ENCODE measurements at regions not wholly inside any gene's neighbourhood (a gene's known extent, or its start where the extent isn't known, plus 50 kb on each side); places are given as distances from the start of the nearest gene placed in this dataset.

DNA sequence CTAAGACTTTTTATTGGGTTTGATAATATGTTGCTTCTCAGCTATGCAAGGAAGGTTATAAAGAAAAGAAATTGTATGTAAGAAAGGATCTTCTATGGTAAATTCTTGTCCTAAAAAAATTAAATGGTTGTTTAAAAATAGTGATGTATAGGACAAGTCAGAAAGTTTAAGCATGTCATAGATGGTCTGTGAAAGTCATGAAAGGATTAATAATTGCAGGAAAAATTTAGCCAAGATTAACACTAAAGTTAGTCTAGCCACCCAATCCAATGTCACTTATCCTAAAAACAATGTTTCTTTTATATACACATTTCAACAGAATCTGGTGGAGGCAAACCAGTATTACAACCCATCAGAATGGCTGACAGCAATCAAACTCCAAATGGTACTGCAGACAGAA, 1046.7 kb upstream of the SLC39A10 start:
- Histone ChIP-seq H3K27ac (ENCODE audit: low read length, poor library complexity, severe bottlenecking) (no peak overlapping the region), H3K4me3 (ENCODE audit: insufficient read depth in 1 of 2, low read depth in 1 of 2, low read length in 2 of 2) (no peak overlapping the region), H2BK15ac (ENCODE audit: low read depth, poor library complexity, severe bottlenecking) (no peak overlapping the region), H3K9me3 (ENCODE audit: control insufficient read depth, low read length) (peaks cover 40% of the 10 kb centered on the region), H3K27me3 (ENCODE audit: control insufficient read depth in 1 of 2, insufficient read depth in 1 of 2, low read length in 2 of 2) (no peaks in the 10 kb centered on the region), H3K36me3 (ENCODE audit: control insufficient read depth in 1 of 2, insufficient read depth in 2 of 2, low read depth in 1 of 2, low read length in 2 of 2) (no peaks in the 10 kb centered on the region), H3K4ac (ENCODE audit: low read depth in 1 of 2, low read length in 2 of 2) (no peak overlapping the region), H3K18ac (ENCODE audit: low read depth in 1 of 2, low read length in 2 of 2) (no peak overlapping the region), H4K8ac (ENCODE audit: low read length) (no peak overlapping the region), H3K9ac (ENCODE audit: low read length) (no peak overlapping the region), H3K23ac (ENCODE audit: low read length in 2 of 2) (no peak overlapping the region), H4K91ac (ENCODE audit: low read length) (no peak overlapping the region), H3K79me1 (replicated peaks; ENCODE audit: low read length, poor library complexity, severe bottlenecking) (no peaks in the 10 kb centered on the region), H3K4me2 (ENCODE audit: low read length, poor library complexity, severe bottlenecking) (no peak overlapping the region), H3K14ac (ENCODE audit: low read length in 2 of 2) (no peak overlapping the region), H2BK5ac (ENCODE audit: low read depth, low read length, poor library complexity, severe bottlenecking) (no peak overlapping the region), H3K4me1 (ENCODE audit: control insufficient read depth, insufficient read depth, low read depth, low read length) (no peaks in the 10 kb centered on the region), H2AFZ (ENCODE audit: low read depth, low read length) (no peak overlapping the region), H2BK120ac (ENCODE audit: low read depth, low read length) (no peak overlapping the region), H2BK12ac (ENCODE audit: low read length in 2 of 2) (no peak overlapping the region), H2AK5ac (ENCODE audit: low read length, severe bottlenecking) (no peak overlapping the region)
- DNase-seq: no peak

DNA sequence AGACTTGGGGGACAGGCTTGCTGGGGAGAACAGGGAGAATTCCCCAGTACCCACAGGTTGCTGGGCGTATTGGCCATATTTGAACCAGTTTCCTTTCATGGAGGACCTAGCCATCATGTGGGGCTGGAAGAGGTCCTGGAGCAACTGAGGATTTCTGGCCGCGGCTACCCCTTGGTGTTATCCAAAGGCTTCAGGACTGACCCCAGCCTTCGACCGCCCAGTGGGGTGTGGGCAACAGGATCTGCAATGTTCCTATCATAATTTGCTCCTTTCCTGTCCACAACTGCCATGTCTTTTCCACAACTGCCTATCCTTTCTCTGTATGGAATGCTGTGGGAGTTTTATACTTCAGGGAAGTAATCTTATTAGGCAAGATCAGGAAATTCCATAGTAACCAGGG, 1053.6 kb upstream of the SLC39A10 start:
- Histone ChIP-seq H2BK15ac (ENCODE audit: low read depth, poor library complexity, severe bottlenecking) (no peak overlapping the region), H3K27ac (ENCODE audit: low read length, poor library complexity, severe bottlenecking) (no peak overlapping the region), H3K23ac (ENCODE audit: low read length in 2 of 2) (no peak overlapping the region), H3K4me3 (ENCODE audit: insufficient read depth in 1 of 2, low read depth in 1 of 2, low read length in 2 of 2) (no peak overlapping the region), H3K4me2 (ENCODE audit: low read length, poor library complexity, severe bottlenecking) (no peak overlapping the region), H3K79me1 (replicated peaks; ENCODE audit: low read length, poor library complexity, severe bottlenecking) (no peaks in the 10 kb centered on the region), H3K9me3 (ENCODE audit: control insufficient read depth, low read length) (peaks cover 35% of the 10 kb centered on the region), H3K27me3 (ENCODE audit: control insufficient read depth in 1 of 2, insufficient read depth in 1 of 2, low read length in 2 of 2) (no peaks in the 10 kb centered on the region), H2BK12ac (ENCODE audit: low read length in 2 of 2) (no peak overlapping the region), H4K91ac (ENCODE audit: low read length) (no peak overlapping the region), H3K4ac (ENCODE audit: low read depth in 1 of 2, low read length in 2 of 2) (no peak overlapping the region), H3K14ac (ENCODE audit: low read length in 2 of 2) (no peak overlapping the region), H2BK120ac (ENCODE audit: low read depth, low read length) (no peak overlapping the region), H3K36me3 (ENCODE audit: control insufficient read depth in 1 of 2, insufficient read depth in 2 of 2, low read depth in 1 of 2, low read length in 2 of 2) (no peaks in the 10 kb centered on the region), H2AFZ (ENCODE audit: low read depth, low read length) (no peak overlapping the region), H2AK5ac (ENCODE audit: low read length, severe bottlenecking) (no peak overlapping the region), H3K4me1 (ENCODE audit: control insufficient read depth, insufficient read depth, low read depth, low read length) (no peaks in the 10 kb centered on the region), H2BK5ac (ENCODE audit: low read depth, low read length, poor library complexity, severe bottlenecking) (no peak overlapping the region), H3K18ac (ENCODE audit: low read depth in 1 of 2, low read length in 2 of 2) (no peak overlapping the region), H4K8ac (ENCODE audit: low read length) (no peak overlapping the region), H3K9ac (ENCODE audit: low read length) (no peak overlapping the region)
- 56% methylated on average over 1 of the region's 5 CpGs for WGBS
- no peak for DNase-seq

DNA sequence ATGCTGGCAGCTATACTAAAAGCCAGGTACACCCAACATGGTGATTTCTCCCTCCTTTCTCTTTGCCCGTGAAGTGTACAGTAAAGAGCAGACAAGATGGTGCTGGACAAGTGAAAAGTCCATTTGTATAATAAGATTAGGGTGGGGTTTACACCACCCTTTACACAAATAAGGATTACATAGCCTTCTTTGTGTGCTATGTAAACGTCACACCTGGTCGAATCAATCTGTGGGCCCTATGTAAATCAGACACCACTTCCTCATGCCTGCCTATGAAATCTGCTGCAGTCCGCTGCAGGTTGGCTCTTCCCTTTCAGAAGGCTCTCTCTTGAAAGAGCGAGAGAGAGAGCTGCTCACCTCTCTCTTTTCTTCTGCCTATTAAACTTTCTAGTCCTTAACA, 1054.3 kb upstream of the SLC39A10 start:
- no peak overlapping the region for H2BK5ac ChIP-seq (ENCODE audit: low read depth, low read length, poor library complexity, severe bottlenecking)
- no peak overlapping the region for H3K14ac ChIP-seq (ENCODE audit: low read length in 2 of 2)
- H2BK12ac ChIP-seq (ENCODE audit: low read length in 2 of 2): no peak overlapping the region
- H2AFZ ChIP-seq (ENCODE audit: low read depth, low read length): no peak overlapping the region
- H3K4me3 ChIP-seq (ENCODE audit: insufficient read depth in 1 of 2, low read depth in 1 of 2, low read length in 2 of 2): no peak overlapping the region
- DNase-seq: no peak
- H3K18ac ChIP-seq (ENCODE audit: low read depth in 1 of 2, low read length in 2 of 2): no peak overlapping the region
- H3K27me3 ChIP-seq (ENCODE audit: control insufficient read depth in 1 of 2, insufficient read depth in 1 of 2, low read length in 2 of 2): no peaks in the 10 kb centered on the region
- H3K27ac ChIP-seq (ENCODE audit: low read length, poor library complexity, severe bottlenecking): no peak overlapping the region
- no peaks in the 10 kb centered on the region for H3K4me1 ChIP-seq (ENCODE audit: control insufficient read depth, insufficient read depth, low read depth, low read length)
- H3K23ac ChIP-seq (ENCODE audit: low read length in 2 of 2): no peak overlapping the region
- no peak overlapping the region for H2AK5ac ChIP-seq (ENCODE audit: low read length, severe bottlenecking)
- 73% methylated on average over 4 of the region's 5 CpGs for WGBS
- H3K4ac ChIP-seq (ENCODE audit: low read depth in 1 of 2, low read length in 2 of 2): no peak overlapping the region
- H2BK15ac ChIP-seq (ENCODE audit: low read depth, poor library complexity, severe bottlenecking): no peak overlapping the region
- no peak overlapping the region for H3K9ac ChIP-seq (ENCODE audit: low read length)
- H2BK120ac ChIP-seq (ENCODE audit: low read depth, low read length): no peak overlapping the region
- no peaks in the 10 kb centered on the region for H3K36me3 ChIP-seq (ENCODE audit: control insufficient read depth in 1 of 2, insufficient read depth in 2 of 2, low read depth in 1 of 2, low read length in 2 of 2)
- peak overlapping the region; percentile 6 for H3K4me2 ChIP-seq (ENCODE audit: low read length, poor library complexity, severe bottlenecking)
- peaks cover 35% of the 10 kb centered on the region for H3K9me3 ChIP-seq (ENCODE audit: control insufficient read depth, low read length)
- no peak overlapping the region for H4K8ac ChIP-seq (ENCODE audit: low read length)
- no peak overlapping the region for H4K91ac ChIP-seq (ENCODE audit: low read length)
- no peaks in the 10 kb centered on the region for H3K79me1 ChIP-seq (replicated peaks; ENCODE audit: low read length, poor library complexity, severe bottlenecking)

DNA sequence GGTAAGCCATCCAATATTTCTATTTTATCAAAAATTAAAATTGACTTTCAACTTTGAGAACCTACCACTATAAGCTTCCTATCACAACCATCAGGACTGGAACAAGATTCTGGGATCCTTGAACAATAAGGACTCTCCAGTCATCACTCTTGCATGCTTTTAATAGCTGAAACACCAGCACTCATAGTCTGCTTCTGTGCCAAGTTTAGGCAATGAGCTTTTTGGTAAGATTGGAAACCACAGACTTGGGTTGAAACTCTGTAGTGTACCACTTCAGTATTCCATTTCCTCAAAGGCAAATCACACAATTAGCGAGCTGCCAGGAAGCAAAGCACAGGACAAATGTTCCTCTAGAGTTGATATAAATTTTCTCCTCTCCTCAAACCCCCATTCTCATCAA, 1065.8 kb upstream of the SLC39A10 start:
- H3K18ac ChIP-seq (ENCODE audit: low read depth in 1 of 2, low read length in 2 of 2): no peak overlapping the region
- 31% methylated on average over 1 of the region's 1 CpG for WGBS

More for the DNA sequence above, 1065.8 kb upstream of the SLC39A10 start:
- Histone ChIP-seq H3K27ac (ENCODE audit: low read length, poor library complexity, severe bottlenecking) (no peak overlapping the region), H3K14ac (ENCODE audit: low read length in 2 of 2) (no peak overlapping the region), H4K91ac (ENCODE audit: low read length) (no peak overlapping the region), H3K4me1 (ENCODE audit: control insufficient read depth, insufficient read depth, low read depth, low read length) (no peaks in the 10 kb centered on the region), H3K23ac (ENCODE audit: low read length in 2 of 2) (no peak overlapping the region), H3K27me3 (ENCODE audit: control insufficient read depth in 1 of 2, insufficient read depth in 1 of 2, low read length in 2 of 2) (no peaks in the 10 kb centered on the region), H2BK120ac (ENCODE audit: low read depth, low read length) (no peak overlapping the region), H2BK12ac (ENCODE audit: low read length in 2 of 2) (no peak overlapping the region), H2AFZ (ENCODE audit: low read depth, low read length) (no peak overlapping the region), H3K4ac (ENCODE audit: low read depth in 1 of 2, low read length in 2 of 2) (no peak overlapping the region), H2BK5ac (ENCODE audit: low read depth, low read length, poor library complexity, severe bottlenecking) (no peak overlapping the region), H3K79me1 (replicated peaks; ENCODE audit: low read length, poor library complexity, severe bottlenecking) (no peaks in the 10 kb centered on the region), H3K9ac (ENCODE audit: low read length) (no peak overlapping the region), H3K36me3 (ENCODE audit: control insufficient read depth in 1 of 2, insufficient read depth in 2 of 2, low read depth in 1 of 2, low read length in 2 of 2) (no peaks in the 10 kb centered on the region), H2BK15ac (ENCODE audit: low read depth, poor library complexity, severe bottlenecking) (no peak overlapping the region), H3K4me3 (ENCODE audit: insufficient read depth in 1 of 2, low read depth in 1 of 2, low read length in 2 of 2) (no peak overlapping the region), H3K4me2 (ENCODE audit: low read length, poor library complexity, severe bottlenecking) (no peak overlapping the region), H2AK5ac (ENCODE audit: low read length, severe bottlenecking) (no peak overlapping the region), H3K9me3 (ENCODE audit: control insufficient read depth, low read length) (peaks cover 25% of the 10 kb centered on the region), H4K8ac (ENCODE audit: low read length) (no peak overlapping the region)
- no peak for DNase-seq
